HCT116 (cell line): ENCODE measurements at regions not wholly inside any gene's neighbourhood (a gene's known extent, or its start where the extent isn't known, plus 50 kb on each side); places are given as distances from the start of the nearest gene placed in this dataset.

Experiments
- ATAC-seq: fragments of 200-7000 bp; cut with Tn5 transposase; 2 replicates; pipeline ENCODE4 v1.9.1; 2020; ENCODE audit warnings: mild to moderate bottlenecking, moderate library complexity
- BruUV-seq: library from RNA; stranded (reverse); fragments of 400-500 nt; replicated peaks from 2 replicates; lab custom pipeline; 2021; lab: Mats Ljungman, UMichigan
- CTCF ChIA-PET: fragments of 300-600 bp; sonication (Branson Sonifier 250); formaldehyde crosslinking; loops from one replicate; lab custom pipeline; 2021; ENCODE audit warnings: antibody characterized with exemption; lab: Charles Lee
- POLR2A ChIA-PET: fragments of 300-600, 350-600 bp; sonication (Branson Sonifier 250); formaldehyde crosslinking; loops from one replicate; lab custom pipeline; 2021; ENCODE audit warnings: antibody characterized with exemption; lab: Charles Lee
- RAD21 ChIA-PET, 2 experiments: fragments of 300-600 bp; sonication (Branson Sonifier 250); formaldehyde crosslinking; loops; one replicate each; lab custom pipeline; 2023; ENCODE audit warnings: low total read pairs in 2 of 2; ENCODE audit not compliant: uncharacterized antibody in 2 of 2, unreplicated experiment in 2 of 2, low non-redundant PET in 1 of 2; lab: Charles Lee
- DNase-seq: peaks from one replicate; pipeline ENCODE4 v3.0.0-alpha.2; 2010; ENCODE audit warnings: low read depth, low spot score
- H2AFZ ChIP-seq: fragments of 200-600 bp; shearing (Covaris generic), sonication (generic); 2 replicates; pipeline ENCODE4 v1.6.1; 2017; ENCODE audit warnings: low read depth, mixed run types, mixed read lengths, antibody characterized with exemption, low read length; ENCODE audit not compliant: poor library complexity, severe bottlenecking
- H3K27ac ChIP-seq: 2 replicates; pipeline ENCODE4 v1.5.1; 2012; ENCODE audit warnings: low read depth, low read length
- H3K27me3 ChIP-seq: fragments of 200-600 bp; sonication (generic); 2 replicates; pipeline ENCODE4 v1.6.1; 2016; ENCODE audit warnings: mixed run types, low read length, mixed read lengths; ENCODE audit not compliant: insufficient read depth
- H3K36me3 ChIP-seq, 2 experiments: fragments of 200-500 bp in 1 of 2; fragments of 200-600 bp in 1 of 2; sonication (Bioruptor generic) in 1 of 2; sonication (generic) in 1 of 2; 2 replicates each; pipeline versions ENCODE4 v1.5.1 to v1.6.1; 2014 to 2016; ENCODE audit warnings: low read length in 2 of 2, inconsistent platforms in 1 of 2, mixed read lengths in 1 of 2, mixed run types in 1 of 2; ENCODE audit not compliant: insufficient read depth in 2 of 2, control insufficient read depth in 1 of 2
- H3K4me1 ChIP-seq, 2 experiments: fragments of 200-600 bp in 1 of 2; sonication (generic) in 1 of 2; 2 replicates each; pipeline versions ENCODE4 v1.5.1 to v1.6.1; 2012 to 2017; ENCODE audit warnings: low read length in 2 of 2, inconsistent platforms in 1 of 2, mild to moderate bottlenecking in 1 of 2, mixed read lengths in 1 of 2, mixed run types in 1 of 2, moderate library complexity in 1 of 2; ENCODE audit not compliant: insufficient read depth in 2 of 2, control insufficient read depth in 1 of 2
- H3K4me2 ChIP-seq: fragments of 200-600 bp; sonication (generic); 2 replicates; pipeline ENCODE4 v1.6.1; 2017; ENCODE audit warnings: mixed run types, low read length, mixed read lengths
- H3K4me3 ChIP-seq, 2 experiments: fragments of 200-600 bp in 1 of 2; sonication (generic) in 1 of 2; replicated peaks in 1 of 2; 2 replicates each; pipeline ENCODE4 v1.5.1; 2011 to 2016; ENCODE audit warnings: low read length in 2 of 2, control low read depth in 1 of 2, low read depth in 1 of 2, mild to moderate bottlenecking in 1 of 2, mixed read lengths in 1 of 2, mixed run types in 1 of 2
- H3K79me2 ChIP-seq: fragments of 200-600 bp; sonication (generic); 2 replicates; pipeline ENCODE4 v1.6.1; 2017; ENCODE audit warnings: mild to moderate bottlenecking, mixed run types, low read length, moderate library complexity, mixed read lengths; ENCODE audit not compliant: insufficient read depth
- H3K9ac ChIP-seq: fragments of 200-600 bp; sonication (generic); 2 replicates; pipeline ENCODE4 v1.6.1; 2016; ENCODE audit warnings: low read length, mixed read lengths
- H3K9me2 ChIP-seq: fragments of 200-600 bp; sonication (generic), shearing (Covaris generic); 2 replicates; pipeline ENCODE4 v1.6.1; 2017; ENCODE audit warnings: mixed run types, mild to moderate bottlenecking, moderate library complexity; ENCODE audit not compliant: insufficient read depth
- H3K9me3 ChIP-seq, 2 experiments: fragments of 200-500 bp in 1 of 2; fragments of 200-600 bp in 1 of 2; sonication (Bioruptor generic) in 1 of 2; sonication (generic) in 1 of 2; 2 replicates each; pipeline ENCODE4 v1.6.1; 2014 to 2017; ENCODE audit warnings: low read length in 2 of 2, mixed read lengths in 2 of 2, inconsistent platforms in 1 of 2, low read depth in 1 of 2, mild to moderate bottlenecking in 1 of 2, mixed run types in 1 of 2, moderate library complexity in 1 of 2; ENCODE audit not compliant: control insufficient read depth in 1 of 2, insufficient read depth in 1 of 2
- H4K20me1 ChIP-seq: fragments of 200-600 bp; sonication (generic), shearing (Covaris generic); 2 replicates; pipeline ENCODE4 v1.6.1; 2017; ENCODE audit warnings: mixed run types, mild to moderate bottlenecking, moderate library complexity; ENCODE audit not compliant: insufficient read depth
- CBX3 ChIP-seq: IDR thresholded peaks from 2 replicates; pipeline ENCODE4 v1.6.1; 2012; ENCODE audit warnings: low read depth
- CEBPB ChIP-seq: IDR thresholded peaks from 2 replicates; pipeline ENCODE4 v1.6.1; 2012; ENCODE audit warnings: low read depth
- EGR1 ChIP-seq: IDR thresholded peaks from 2 replicates; pipeline ENCODE4 v1.6.1; 2012; ENCODE audit warnings: low read depth
- EZH2 ChIP-seq: fragments of 200-600 bp; sonication (generic); IDR thresholded peaks from 2 replicates; pipeline ENCODE4 v1.6.1; 2017; ENCODE audit warnings: antibody characterized with exemption, mixed run types
- EZH2phosphoT487 ChIP-seq: fragments of 200-600 bp; IDR thresholded peaks from 2 replicates; pipeline ENCODE4 v1.6.1; 2018; ENCODE audit warnings: antibody characterized with exemption, borderline replicate concordance
- FOSL1 ChIP-seq: IDR thresholded peaks from 2 replicates; pipeline ENCODE4 v1.6.1; 2012; ENCODE audit warnings: low read depth
- JUND ChIP-seq: IDR thresholded peaks from 2 replicates; pipeline ENCODE4 v1.6.1; 2012
- POLR2AphosphoS5 ChIP-seq: IDR thresholded peaks from 2 replicates; pipeline ENCODE4 v1.6.1; 2011; ENCODE audit warnings: mild to moderate bottlenecking, low read depth, low read length, moderate library complexity
- RAD21 ChIP-seq: IDR thresholded peaks from 2 replicates; pipeline ENCODE4 v1.6.1; 2012; ENCODE audit warnings: low read depth, mild to moderate bottlenecking
- REST ChIP-seq: IDR thresholded peaks from 2 replicates; pipeline ENCODE4 v1.6.1; 2012; ENCODE audit warnings: low read depth
- SIN3A ChIP-seq: IDR thresholded peaks from 2 replicates; pipeline ENCODE4 v1.6.1; 2012; ENCODE audit warnings: low read depth
- SP1 ChIP-seq: IDR thresholded peaks from 2 replicates; pipeline ENCODE4 v1.6.1; 2012; ENCODE audit warnings: low read depth
- TCF7L2 ChIP-seq: IDR thresholded peaks from 2 replicates; pipeline ENCODE4 v1.7.0; 2011; ENCODE audit warnings: borderline replicate concordance, inconsistent platforms; ENCODE audit not compliant: insufficient read depth, insufficient read length; ENCODE audit errors: extremely low read depth
- ZNF274 ChIP-seq: fragments of 200-500 bp; sonication (Bioruptor generic); IDR thresholded peaks from 2 replicates; pipeline ENCODE4 v1.6.1; 2014; ENCODE audit warnings: mild to moderate bottlenecking, low read depth, low read length, inconsistent platforms
- intact Hi-C: fragments of 100-400 bp; cut with micrococcal nuclease; formaldehyde crosslinking; loops from 2 replicates; pipeline ENCODE4 v1.10.0; 2022
- TF ChIP-seq, protein P1 (sequence below), 3 experiments: fragments of 200-600 bp in 1 of 3; sonication (generic) in 1 of 3; IDR thresholded peaks in 2 of 3; conservative IDR thresholded peaks in 1 of 3; 2 replicates each; pipeline ENCODE4 v1.5.1; 2012 to 2017; ENCODE audit warnings: low read depth in 2 of 3, low read length in 2 of 3, antibody characterized with exemption in 1 of 3, borderline replicate concordance in 1 of 3, control low read depth in 1 of 3, mild to moderate bottlenecking in 1 of 3, mixed read lengths in 1 of 3, mixed run types in 1 of 3, moderate library complexity in 1 of 3; ENCODE audit not compliant: insufficient read depth in 1 of 3
- TF ChIP-seq, protein P2 (sequence below): IDR thresholded peaks from 2 replicates; pipeline ENCODE4 v1.6.1; 2012

DNA sequence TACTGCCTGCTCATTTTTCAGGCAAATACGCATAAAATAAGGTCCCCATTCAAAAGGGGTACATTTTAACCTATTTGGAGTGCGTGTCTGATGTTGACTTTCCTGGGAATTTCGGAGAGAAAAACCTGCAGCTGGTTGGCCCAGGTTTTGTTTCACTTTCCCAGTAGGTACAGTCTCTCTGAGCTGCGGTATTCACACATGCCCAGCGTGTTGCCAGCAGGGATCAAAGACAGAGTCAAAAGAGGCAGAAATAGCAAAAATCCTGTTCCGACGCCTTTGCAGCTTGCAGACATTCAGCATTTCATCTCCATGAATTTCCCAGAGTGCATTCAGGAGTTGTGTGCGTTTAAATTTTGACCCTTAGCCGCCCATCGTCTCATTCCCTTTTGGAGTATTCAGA lies 855.4 kb upstream of the CELF4 start:
- no peak overlapping the region for H3K4me2 ChIP-seq
- H3K4me1 ChIP-seq = no peaks in the 10 kb centered on the region
- H3K36me3 ChIP-seq = no peaks in the 10 kb centered on the region
- no TSS peak for BruUV-seq
- peaks cover 2 to 6% of the 10 kb centered on the region in 2 experiments; a peak in 2 of 4 replicates for H3K9me3 ChIP-seq
- no peak overlapping the region for H3K4me3 ChIP-seq
- H3K9me2 ChIP-seq = no peaks in the 10 kb centered on the region
- no peaks in the 10 kb centered on the region for H4K20me1 ChIP-seq
- no peaks in the 10 kb centered on the region for H3K27me3 ChIP-seq
- RAD21 ChIA-PET = no interaction called here
- H3K9ac ChIP-seq = no peak overlapping the region
- TF ChIP-seq JUND (no peak), SIN3A (no peak), ZNF274 (no peak), EGR1 (no peak), EZH2phosphoT487 (no peak), SP1 (no peak), TCF7L2 (no peak), RAD21 (no peak), CBX3 (no peak), POLR2AphosphoS5 (no peak), REST (no peak), EZH2 (no peak), FOSL1 (no peak), CEBPB (no peak)
- TF ChIP-seq, protein P1, sequence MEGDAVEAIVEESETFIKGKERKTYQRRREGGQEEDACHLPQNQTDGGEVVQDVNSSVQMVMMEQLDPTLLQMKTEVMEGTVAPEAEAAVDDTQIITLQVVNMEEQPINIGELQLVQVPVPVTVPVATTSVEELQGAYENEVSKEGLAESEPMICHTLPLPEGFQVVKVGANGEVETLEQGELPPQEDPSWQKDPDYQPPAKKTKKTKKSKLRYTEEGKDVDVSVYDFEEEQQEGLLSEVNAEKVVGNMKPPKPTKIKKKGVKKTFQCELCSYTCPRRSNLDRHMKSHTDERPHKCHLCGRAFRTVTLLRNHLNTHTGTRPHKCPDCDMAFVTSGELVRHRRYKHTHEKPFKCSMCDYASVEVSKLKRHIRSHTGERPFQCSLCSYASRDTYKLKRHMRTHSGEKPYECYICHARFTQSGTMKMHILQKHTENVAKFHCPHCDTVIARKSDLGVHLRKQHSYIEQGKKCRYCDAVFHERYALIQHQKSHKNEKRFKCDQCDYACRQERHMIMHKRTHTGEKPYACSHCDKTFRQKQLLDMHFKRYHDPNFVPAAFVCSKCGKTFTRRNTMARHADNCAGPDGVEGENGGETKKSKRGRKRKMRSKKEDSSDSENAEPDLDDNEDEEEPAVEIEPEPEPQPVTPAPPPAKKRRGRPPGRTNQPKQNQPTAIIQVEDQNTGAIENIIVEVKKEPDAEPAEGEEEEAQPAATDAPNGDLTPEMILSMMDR (IDR thresholded peaks at IDR 0.05 in 2 of 3, conservative IDR thresholded peaks at IDR 0.05 in 1 of 3; ENCODE audit: borderline replicate concordance in 1 of 3, insufficient read depth in 1 of 3, low read depth in 2 of 3, low read length in 2 of 3) = no peak
- TF ChIP-seq, protein P2, sequence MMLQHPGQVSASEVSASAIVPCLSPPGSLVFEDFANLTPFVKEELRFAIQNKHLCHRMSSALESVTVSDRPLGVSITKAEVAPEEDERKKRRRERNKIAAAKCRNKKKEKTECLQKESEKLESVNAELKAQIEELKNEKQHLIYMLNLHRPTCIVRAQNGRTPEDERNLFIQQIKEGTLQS = no peak
- TF ChIP-seq, all 23 proteins: peak for 0
- no peak overlapping the region for H2AFZ ChIP-seq
- H3K27ac ChIP-seq = no peak overlapping the region
- CTCF ChIA-PET = no interaction called here
- DNase-seq (no peak), ATAC-seq (no peak)
- no peaks in the 10 kb centered on the region for H3K79me2 ChIP-seq
- intact Hi-C loops = no loop called here
- POLR2A ChIA-PET = no interaction called here
